GM23338 (cell line): ENCODE measurements at regions not wholly inside any gene's neighbourhood (a gene's known extent, or its start where the extent isn't known, plus 50 kb on each side); places are given as distances from the start of the nearest gene placed in this dataset.
A peak's percentile ranks its signal among the peaks of the same experiment; 100 is the strongest.

Experiments
- ATAC-seq: fragments of 200-7000 bp; cut with Tn5 transposase; 3 replicates; pipeline ENCODE4 v1.9.1; 2020
- DNase-seq: peaks from one replicate; pipeline ENCODE4 v3.0.0-alpha.2; 2015; ENCODE audit warnings: low spot score
- H2AFZ ChIP-seq: fragments of 200-600 bp; sonication (generic); 2 replicates; pipeline ENCODE4 v1.8.0; 2016; ENCODE audit warnings: antibody characterized with exemption, mild to moderate bottlenecking, moderate library complexity
- H3F3A ChIP-seq: fragments of 200-600 bp; sonication (generic); replicated peaks from 2 replicates; pipeline ENCODE4 v1.8.0; 2017; ENCODE audit warnings: antibody characterized with exemption, mixed run types, low read depth
- H3K27ac ChIP-seq: fragments of 200-600 bp; sonication (generic); 2 replicates; pipeline ENCODE4 v1.6.1; 2016; ENCODE audit warnings: low read depth
- H3K27me3 ChIP-seq: fragments of 200-600 bp; sonication (generic); 2 replicates; pipeline ENCODE4 v1.8.0; 2016; ENCODE audit warnings: mild to moderate bottlenecking, mixed run types, moderate library complexity; ENCODE audit not compliant: insufficient read depth
- H3K36me3 ChIP-seq: fragments of 200-600 bp; sonication (generic); 2 replicates; pipeline ENCODE4 v1.8.0; 2016; ENCODE audit warnings: mild to moderate bottlenecking; ENCODE audit not compliant: insufficient read depth
- H3K4me1 ChIP-seq: fragments of 200-600 bp; sonication (generic); 2 replicates; pipeline ENCODE4 v1.8.0; 2016; ENCODE audit warnings: mild to moderate bottlenecking, moderate library complexity; ENCODE audit not compliant: insufficient read depth
- H3K4me2 ChIP-seq: fragments of 200-600 bp; sonication (generic); 2 replicates; pipeline ENCODE4 v1.7.1; 2017; ENCODE audit warnings: mixed run types
- H3K4me3 ChIP-seq: fragments of 200-600 bp; sonication (generic); 2 replicates; pipeline ENCODE4 v1.6.1; 2016; ENCODE audit warnings: mixed run types
- H3K79me2 ChIP-seq: fragments of 200-600 bp; sonication (generic); replicated peaks from 2 replicates; pipeline ENCODE4 v1.8.0; 2017; ENCODE audit warnings: mild to moderate bottlenecking; ENCODE audit not compliant: insufficient read depth
- H3K9me2 ChIP-seq: fragments of 200-600 bp; sonication (generic); 2 replicates; pipeline ENCODE4 v1.8.0; 2017; ENCODE audit not compliant: insufficient read depth
- H4K20me1 ChIP-seq: fragments of 200-600 bp; sonication (generic); replicated peaks from 2 replicates; pipeline ENCODE4 v1.8.0; 2017; ENCODE audit warnings: mild to moderate bottlenecking; ENCODE audit not compliant: insufficient read depth
- H3K27ac Mint-ChIP-seq: 2 replicates; pipeline ENCODE4 v1.8.0; 2020; ENCODE audit warnings: inconsistent platforms, mild to moderate bottlenecking, moderate library complexity, mixed read lengths
- H3K27me3 Mint-ChIP-seq: 3 replicates; pipeline ENCODE4 v1.8.0; 2022; ENCODE audit warnings: low read depth, mild to moderate bottlenecking, moderate library complexity, mixed read lengths, inconsistent platforms; ENCODE audit not compliant: insufficient read depth, poor library complexity
- H3K36me3 Mint-ChIP-seq: 3 replicates; pipeline ENCODE4 v1.8.0; 2021; ENCODE audit warnings: low read depth, mild to moderate bottlenecking, inconsistent platforms, moderate library complexity, mixed read lengths
- H3K4me1 Mint-ChIP-seq: 3 replicates; pipeline ENCODE4 v1.8.0; 2020; ENCODE audit warnings: mild to moderate bottlenecking, inconsistent platforms, mixed read lengths
- H3K4me3 Mint-ChIP-seq: 3 replicates; pipeline ENCODE4 v1.8.0; 2021; ENCODE audit warnings: moderate library complexity, mild to moderate bottlenecking, inconsistent platforms, mixed read lengths
- H3K9me3 Mint-ChIP-seq: 3 replicates; pipeline ENCODE4 v1.8.0; 2020; ENCODE audit warnings: moderate library complexity, mild to moderate bottlenecking, inconsistent platforms, mixed read lengths
- CREB1 ChIP-seq: fragments of 250-450 bp; sonication (Bioruptor Pico); IDR thresholded peaks from 2 replicates; pipeline ENCODE4 v1.5.0; 2020; ENCODE audit warnings: low read depth, mild to moderate bottlenecking, moderate library complexity
- CTCF ChIP-seq, 2 experiments: fragments of 200-600 bp in 1 of 2; sonication (generic) in 1 of 2; conservative IDR thresholded peaks; 2 replicates each; pipeline versions ENCODE4 v1.5.1 to v1.6.1; 2016 to 2017; ENCODE audit warnings: antibody characterized with exemption in 2 of 2, low read depth in 2 of 2, mild to moderate bottlenecking in 2 of 2, moderate library complexity in 1 of 2
- ETS1 ChIP-seq: IDR thresholded peaks from 2 replicates; pipeline ENCODE4 v1.6.1; 2016; ENCODE audit warnings: antibody characterized with exemption
- EZH2 ChIP-seq: fragments of 200-600 bp; sonication (generic); IDR thresholded peaks from one replicate; pipeline ENCODE4 v1.8.0; 2017; ENCODE audit warnings: antibody characterized with exemption, mild to moderate bottlenecking, low read depth; ENCODE audit not compliant: unreplicated experiment
- JUNB ChIP-seq: IDR thresholded peaks from one replicate; pipeline ENCODE4 v1.6.1; 2016; ENCODE audit warnings: antibody characterized with exemption; ENCODE audit not compliant: unreplicated experiment
- STAT1 ChIP-seq: IDR thresholded peaks from one replicate; pipeline ENCODE4 v1.6.1; 2016; ENCODE audit warnings: antibody characterized with exemption; ENCODE audit not compliant: unreplicated experiment
- ZNF114 ChIP-seq: fragments of 250-450 bp; sonication (Bioruptor Pico); IDR thresholded peaks from 2 replicates; pipeline ENCODE4 v1.5.0; 2020; ENCODE audit warnings: mild to moderate bottlenecking, moderate library complexity
- ZNF331 ChIP-seq: fragments of 250-450 bp; sonication (Bioruptor Pico); IDR thresholded peaks from 2 replicates; pipeline ENCODE4 v1.5.0; 2020; ENCODE audit warnings: low read depth, mild to moderate bottlenecking, moderate library complexity
- TF ChIP-seq, protein P1 (sequence below): fragments of 250-450 bp; sonication (Bioruptor Pico); IDR thresholded peaks from 2 replicates; pipeline ENCODE4 v1.5.0; 2020; ENCODE audit warnings: mild to moderate bottlenecking, moderate library complexity

DNA sequence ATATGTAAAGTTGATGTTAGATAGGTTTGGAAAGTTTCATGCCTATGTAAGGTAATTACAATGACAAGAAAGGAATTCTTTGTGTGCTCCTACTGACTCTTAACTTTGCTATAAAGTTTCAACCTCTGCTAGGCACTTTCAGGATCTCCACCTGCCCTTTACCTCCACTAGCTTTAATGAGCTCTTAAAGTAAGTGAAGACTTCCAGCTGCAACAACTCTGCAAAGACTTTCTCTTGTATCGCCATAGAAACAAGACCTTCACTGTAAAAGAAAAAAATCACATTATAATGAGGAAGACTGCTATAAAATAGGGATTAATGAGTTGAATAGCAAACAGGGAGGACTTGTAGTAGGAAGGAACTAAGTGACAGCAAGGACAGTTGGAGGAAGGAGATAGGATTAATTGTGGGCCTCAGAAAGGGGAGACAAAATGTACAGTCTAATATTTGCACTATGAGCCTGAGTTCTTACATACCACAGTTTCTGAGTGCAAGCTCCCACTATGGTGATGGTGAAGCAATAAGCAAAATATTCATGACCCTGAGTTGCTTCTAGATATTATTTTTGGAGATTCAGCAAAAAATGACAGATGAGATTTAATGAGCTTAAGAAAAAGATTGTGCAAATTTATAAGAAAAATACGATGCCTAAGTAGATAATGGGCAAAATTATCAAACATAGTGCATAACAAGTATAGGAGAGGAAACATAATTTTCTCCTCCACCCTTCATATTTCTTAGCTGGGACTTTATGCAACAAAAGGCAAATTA is 66.7 kb downstream of the DHRS2 start (continued):
- no peak for TF ChIP-seq EZH2
- TF ChIP-seq ZNF114, result no peak
- no peak for TF ChIP-seq ETS1
- TF ChIP-seq CREB1, result no peak

- TF ChIP-seq CTCF (conservative IDR thresholded peaks at IDR 0.05; ENCODE audit: low read depth in 2 of 2) (no peak), EZH2 (no peak), JUNB (no peak), ZNF114 (no peak), STAT1 (no peak), ZNF331 (CRISPR knock-in tag) (no peak), CREB1 (no peak), ETS1 (no peak)
- TF ChIP-seq, protein P1, sequence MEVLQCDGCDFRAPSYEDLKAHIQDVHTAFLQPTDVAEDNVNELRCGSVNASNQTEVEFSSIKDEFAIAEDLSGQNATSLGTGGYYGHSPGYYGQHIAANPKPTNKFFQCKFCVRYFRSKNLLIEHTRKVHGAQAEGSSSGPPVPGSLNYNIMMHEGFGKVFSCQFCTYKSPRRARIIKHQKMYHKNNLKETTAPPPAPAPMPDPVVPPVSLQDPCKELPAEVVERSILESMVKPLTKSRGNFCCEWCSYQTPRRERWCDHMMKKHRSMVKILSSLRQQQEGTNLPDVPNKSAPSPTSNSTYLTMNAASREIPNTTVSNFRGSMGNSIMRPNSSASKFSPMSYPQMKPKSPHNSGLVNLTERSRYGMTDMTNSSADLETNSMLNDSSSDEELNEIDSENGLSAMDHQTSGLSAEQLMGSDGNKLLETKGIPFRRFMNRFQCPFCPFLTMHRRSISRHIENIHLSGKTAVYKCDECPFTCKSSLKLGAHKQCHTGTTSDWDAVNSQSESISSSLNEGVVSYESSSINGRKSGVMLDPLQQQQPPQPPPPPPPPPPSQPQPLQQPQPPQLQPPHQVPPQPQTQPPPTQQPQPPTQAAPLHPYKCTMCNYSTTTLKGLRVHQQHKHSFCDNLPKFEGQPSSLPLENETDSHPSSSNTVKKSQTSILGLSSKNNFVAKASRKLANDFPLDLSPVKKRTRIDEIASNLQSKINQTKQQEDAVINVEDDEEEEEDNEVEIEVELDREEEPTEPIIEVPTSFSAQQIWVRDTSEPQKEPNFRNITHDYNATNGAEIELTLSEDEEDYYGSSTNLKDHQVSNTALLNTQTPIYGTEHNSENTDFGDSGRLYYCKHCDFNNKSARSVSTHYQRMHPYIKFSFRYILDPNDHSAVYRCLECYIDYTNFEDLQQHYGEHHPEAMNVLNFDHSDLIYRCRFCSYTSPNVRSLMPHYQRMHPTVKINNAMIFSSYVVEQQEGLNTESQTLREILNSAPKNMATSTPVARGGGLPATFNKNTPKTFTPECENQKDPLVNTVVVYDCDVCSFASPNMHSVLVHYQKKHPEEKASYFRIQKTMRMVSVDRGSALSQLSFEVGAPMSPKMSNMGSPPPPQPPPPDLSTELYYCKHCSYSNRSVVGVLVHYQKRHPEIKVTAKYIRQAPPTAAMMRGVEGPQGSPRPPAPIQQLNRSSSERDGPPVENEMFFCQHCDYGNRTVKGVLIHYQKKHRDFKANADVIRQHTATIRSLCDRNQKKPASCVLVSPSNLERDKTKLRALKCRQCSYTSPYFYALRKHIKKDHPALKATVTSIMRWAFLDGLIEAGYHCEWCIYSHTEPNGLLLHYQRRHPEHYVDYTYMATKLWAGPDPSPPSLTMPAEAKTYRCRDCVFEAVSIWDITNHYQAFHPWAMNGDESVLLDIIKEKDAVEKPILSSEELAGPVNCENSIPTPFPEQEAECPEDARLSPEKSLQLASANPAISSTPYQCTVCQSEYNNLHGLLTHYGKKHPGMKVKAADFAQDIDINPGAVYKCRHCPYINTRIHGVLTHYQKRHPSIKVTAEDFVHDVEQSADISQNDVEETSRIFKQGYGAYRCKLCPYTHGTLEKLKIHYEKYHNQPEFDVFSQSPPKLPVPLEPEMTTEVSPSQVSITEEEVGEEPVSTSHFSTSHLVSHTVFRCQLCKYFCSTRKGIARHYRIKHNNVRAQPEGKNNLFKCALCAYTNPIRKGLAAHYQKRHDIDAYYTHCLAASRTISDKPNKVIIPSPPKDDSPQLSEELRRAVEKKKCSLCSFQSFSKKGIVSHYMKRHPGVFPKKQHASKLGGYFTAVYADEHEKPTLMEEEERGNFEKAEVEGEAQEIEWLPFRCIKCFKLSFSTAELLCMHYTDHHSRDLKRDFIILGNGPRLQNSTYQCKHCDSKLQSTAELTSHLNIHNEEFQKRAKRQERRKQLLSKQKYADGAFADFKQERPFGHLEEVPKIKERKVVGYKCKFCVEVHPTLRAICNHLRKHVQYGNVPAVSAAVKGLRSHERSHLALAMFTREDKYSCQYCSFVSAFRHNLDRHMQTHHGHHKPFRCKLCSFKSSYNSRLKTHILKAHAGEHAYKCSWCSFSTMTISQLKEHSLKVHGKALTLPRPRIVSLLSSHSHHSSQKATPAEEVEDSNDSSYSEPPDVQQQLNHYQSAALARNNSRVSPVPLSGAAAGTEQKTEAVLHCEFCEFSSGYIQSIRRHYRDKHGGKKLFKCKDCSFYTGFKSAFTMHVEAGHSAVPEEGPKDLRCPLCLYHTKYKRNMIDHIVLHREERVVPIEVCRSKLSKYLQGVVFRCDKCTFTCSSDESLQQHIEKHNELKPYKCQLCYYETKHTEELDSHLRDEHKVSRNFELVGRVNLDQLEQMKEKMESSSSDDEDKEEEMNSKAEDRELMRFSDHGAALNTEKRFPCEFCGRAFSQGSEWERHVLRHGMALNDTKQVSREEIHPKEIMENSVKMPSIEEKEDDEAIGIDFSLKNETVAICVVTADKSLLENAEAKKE (CRISPR knock-in tag), result no peak
- Mint-ChIP-seq H3K9me3 (peaks cover 86% of the 10 kb centered on the region), H3K4me1 (no peaks in the 10 kb centered on the region), H3K36me3 (peaks cover 29% of the 10 kb centered on the region), H3K27me3 (peaks cover 15% of the 10 kb centered on the region), H3K4me3 (no peak overlapping the region), H3K27ac (no peak overlapping the region)
- Histone ChIP-seq H2AFZ (no peak overlapping the region), H3K4me1 (no peaks in the 10 kb centered on the region), H3K4me3 (no peak overlapping the region), H3K36me3 (no peaks in the 10 kb centered on the region; the same call in 1 of the 2 replicates), H3K27me3 (no peaks in the 10 kb centered on the region), H3K9me2 (peaks cover 6% of the 10 kb centered on the region; the same call in 1 of the 2 replicates), H3K4me2 (no peak overlapping the region), H3K79me2 (no peaks in the 10 kb centered on the region), H3F3A (no peaks in the 10 kb centered on the region), H3K27ac (no peak overlapping the region), H4K20me1 (no peaks in the 10 kb centered on the region)
- DNase-seq (peak; percentile 57), ATAC-seq (no peak)
Observed at GRCh38 chr14:23704890-23705289, 68.7 kb downstream of the DHRS2 start.
